Vagina (tissue), 2 donors: ENCODE measurements at regions not wholly inside any gene's neighbourhood (a gene's known extent, or its start where the extent isn't known, plus 50 kb on each side); places are given as distances from the start of the nearest gene placed in this dataset.

ENCODE experiments used
- CTCF ChIP-seq, 3 experiments: fragments of 450-650 bp in 2 of 3; fragments of 200-600 bp in 1 of 3; sonication (generic) in 1 of 3; IDR thresholded peaks; one replicate each; pipeline ENCODE4 v1.5.1; 2017 to 2019; ENCODE audit warnings: antibody characterized with exemption in 3 of 3, mild to moderate bottlenecking in 2 of 3, moderate library complexity in 2 of 3
- POLR2A ChIP-seq, 2 donors: fragments of 450-650 bp; IDR thresholded peaks; one replicate each; pipeline ENCODE4 v1.6.1; 2017; ENCODE audit warnings: antibody characterized with exemption in 2 of 2, mild to moderate bottlenecking in 2 of 2, moderate library complexity in 2 of 2
- POLR2AphosphoS5 ChIP-seq, 2 donors: sonication (generic); formaldehyde crosslinking; IDR thresholded peaks; one replicate each; pipeline ENCODE4 v1.9.0; 2017; ENCODE audit warnings: antibody characterized with exemption in 2 of 2, mild to moderate bottlenecking in 2 of 2, low read depth in 1 of 2; ENCODE audit not compliant: insufficient read depth in 1 of 2

GRCh38 chr3:22779737-22780136 lies 423.4 kb upstream of the UBE2E2 start:
- TF ChIP-seq POLR2A (IDR thresholded peaks at IDR 0.05) (no peak), CTCF (IDR thresholded peaks at IDR 0.05) (no peak), POLR2AphosphoS5 (IDR thresholded peaks at IDR 0.05; ENCODE audit: insufficient read depth in 1 of 2, low read depth in 1 of 2) (no peak)
